D721Med (cell line): ENCODE measurements at regions not wholly inside any gene's neighbourhood (a gene's known extent, or its start where the extent isn't known, plus 50 kb on each side); places are given as distances from the start of the nearest gene placed in this dataset.
"Not testable (repeated sequence)": the region's sequence is repeated elsewhere in the genome, so short reads cannot be mapped to it uniquely, and the experiment has no call there.

Experiments
- DNase-seq: peaks from one replicate; pipeline ENCODE4 v3.0.0; 2011; ENCODE audit warnings: low spot score; ENCODE audit not compliant: insufficient read length
- FAIRE-seq: peaks from 2 replicates; lab custom pipeline; 2011; peaks lifted over from hg19 to GRCh38; lab: Jason Lieb, UNC
- CTCF ChIP-seq: IDR thresholded peaks from 2 replicates; pipeline ENCODE4 v1.5.1; 2012; ENCODE audit warnings: mild to moderate bottlenecking, control low read depth; ENCODE audit not compliant: insufficient read depth; ENCODE audit errors: missing control alignments

DNA sequence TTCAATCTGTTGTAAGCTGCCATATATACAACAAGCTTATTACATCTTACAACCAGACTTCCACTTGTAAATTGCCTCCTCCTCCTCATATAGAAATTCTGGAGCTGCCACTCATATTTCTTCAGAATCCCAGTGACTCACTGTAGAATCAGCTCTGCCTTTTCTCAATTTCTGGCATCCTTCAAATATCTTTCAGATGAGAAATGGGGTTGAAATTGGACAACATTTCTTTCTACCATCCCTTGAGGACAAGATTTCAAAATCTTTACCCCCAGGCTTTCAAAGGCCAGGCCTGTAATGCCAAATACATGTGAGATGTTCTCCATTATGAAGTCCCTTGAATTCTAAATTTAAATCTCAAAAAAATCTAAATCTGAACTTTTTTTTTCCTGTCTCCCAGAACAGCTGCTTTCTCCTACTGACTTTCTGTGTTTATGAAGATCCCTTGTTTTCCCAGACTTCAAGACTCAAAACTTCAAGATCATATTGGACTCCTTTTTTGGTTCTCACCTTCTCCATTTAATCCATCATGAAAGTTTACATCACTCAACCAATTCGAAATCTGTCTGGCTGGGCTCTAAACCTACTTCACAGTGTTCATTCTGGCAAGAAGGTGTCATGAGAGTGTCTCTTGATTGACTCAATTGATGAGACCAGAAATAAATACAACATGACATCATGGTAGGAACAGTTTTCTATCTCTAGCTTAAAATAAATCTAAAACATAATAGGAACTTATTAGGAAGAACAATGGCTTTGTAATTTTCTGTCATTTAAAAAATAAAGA lies 109.8 kb downstream of the HMHB1 start:
- TF ChIP-seq CTCF, result no peak
- FAIRE-seq (no peak), DNase-seq (no peak)

DNA sequence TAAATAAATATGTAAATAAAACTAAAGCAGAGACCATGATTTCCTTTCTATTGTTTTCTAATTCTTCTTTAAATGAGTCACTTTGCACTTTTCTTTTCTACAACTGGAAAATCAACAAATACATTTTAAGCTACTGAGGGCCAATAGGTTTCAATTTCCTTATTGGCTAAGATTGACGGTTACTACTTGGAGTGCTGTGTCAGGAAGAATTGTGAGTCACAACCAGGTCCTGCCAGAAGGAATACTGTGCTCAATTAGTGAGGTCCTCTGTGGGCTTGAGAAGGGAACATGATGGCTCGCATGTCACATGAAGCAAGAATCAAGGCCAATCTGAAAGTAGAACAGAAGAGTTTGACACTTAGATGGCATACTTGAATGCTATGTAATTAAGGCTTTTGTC lies 110.8 kb downstream of the HMHB1 start:
- FAIRE-seq, result no peak
- TF ChIP-seq CTCF, result no peak
- no peak for DNase-seq

DNA sequence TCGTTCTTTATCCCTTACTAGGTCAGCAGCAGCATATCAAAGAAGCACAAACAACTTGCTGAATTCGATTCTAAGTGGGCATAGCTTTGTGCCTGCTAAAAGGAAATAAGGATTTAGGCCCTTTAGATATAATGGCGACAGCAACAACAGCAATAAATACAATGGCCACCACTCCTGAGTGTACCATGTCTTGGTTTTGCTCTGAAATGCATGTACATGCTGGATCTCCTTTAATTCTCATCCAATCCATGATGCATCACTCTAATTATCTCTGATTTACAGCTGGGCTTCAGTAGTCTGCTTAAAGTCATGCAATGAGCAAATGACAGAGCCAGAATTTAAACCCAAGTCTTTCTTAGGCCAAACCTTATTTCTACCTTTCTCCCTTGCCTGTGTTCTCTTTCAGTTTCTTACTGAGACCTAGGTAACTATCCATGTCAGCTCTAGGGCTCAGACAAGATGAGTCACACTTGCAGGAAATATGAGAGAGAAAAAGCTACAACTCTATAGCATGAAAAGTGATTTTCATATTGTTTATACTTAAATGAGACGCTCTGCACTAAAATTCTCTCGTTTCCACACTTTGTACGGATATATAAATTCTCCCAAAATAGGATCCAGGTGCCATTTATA lies 111.8 kb downstream of the HMHB1 start:
- no peak for TF ChIP-seq CTCF
- DNase-seq (no peak), FAIRE-seq (no peak)

DNA sequence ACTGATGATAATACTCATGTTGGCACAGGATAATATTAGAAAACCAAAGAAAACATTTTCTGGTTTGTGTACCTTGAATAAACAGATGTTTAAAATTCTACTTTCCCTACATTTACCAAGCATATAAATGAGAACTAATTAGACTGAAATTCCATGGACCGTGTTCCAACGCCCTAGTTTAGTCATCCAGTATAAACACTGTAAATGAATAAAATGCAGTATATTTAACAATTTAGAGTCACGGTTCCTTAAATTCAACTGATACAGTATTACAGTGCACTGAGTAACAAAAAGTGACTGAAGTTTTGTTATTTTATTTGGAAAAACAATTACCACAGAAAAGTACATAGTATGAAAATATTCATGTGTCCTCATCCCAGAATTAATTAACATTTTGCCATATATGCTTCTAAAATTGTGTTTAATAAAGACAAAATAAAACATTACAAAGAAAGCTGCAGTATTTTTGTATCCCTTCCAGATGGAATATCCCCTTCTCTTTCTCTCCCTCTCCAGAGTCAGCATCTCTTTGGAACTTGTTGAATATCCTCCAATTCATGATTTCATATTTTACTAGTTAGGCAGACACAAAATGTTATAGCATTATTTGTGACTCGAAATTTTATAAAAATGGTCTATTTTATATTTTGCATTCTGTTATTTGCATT lies 112.5 kb downstream of the HMHB1 start:
- FAIRE-seq (no peak), DNase-seq (no peak)
- TF ChIP-seq CTCF, result no peak

DNA sequence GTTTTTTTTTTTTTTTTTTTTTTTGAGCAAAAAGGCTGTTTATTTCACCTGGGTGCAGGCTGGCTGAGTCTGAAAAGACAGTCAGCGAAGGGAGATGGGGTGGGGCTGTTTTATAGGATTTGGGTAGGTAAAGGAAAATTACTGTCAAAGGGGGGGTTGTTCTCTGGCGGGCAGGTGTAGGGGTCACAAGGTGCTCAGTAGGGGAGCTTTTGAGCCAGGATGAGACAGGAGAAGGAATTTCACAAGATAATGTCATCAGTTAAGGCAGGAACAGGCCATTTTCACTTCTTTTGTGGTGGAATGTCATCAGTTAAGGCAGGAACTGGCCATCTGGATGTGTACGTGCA lies 113.0 kb downstream of the HMHB1 start:
- not testable (repeated sequence) for DNase-seq, FAIRE-seq

DNA sequence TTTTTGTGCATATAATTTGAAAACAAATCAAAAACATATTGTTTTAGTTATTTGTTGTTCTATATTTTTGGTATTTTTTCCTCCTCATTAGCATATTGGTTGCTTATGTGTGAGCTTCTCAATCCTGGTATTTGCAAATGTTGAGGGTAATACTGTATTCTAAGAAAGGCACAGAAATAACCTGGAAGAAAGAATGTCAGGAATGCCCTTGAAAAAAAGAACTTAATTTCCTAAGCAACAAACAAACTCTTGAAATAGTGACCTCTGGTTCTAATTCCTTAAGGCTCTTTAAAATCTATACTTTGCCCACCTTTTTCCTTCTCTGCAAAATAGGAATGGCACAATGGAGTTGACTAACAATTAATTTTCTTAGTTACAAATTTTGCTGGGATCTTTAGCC lies 117.5 kb downstream of the HMHB1 start:
- DNase-seq (no peak), FAIRE-seq (no peak)
- no peak for TF ChIP-seq CTCF

DNA sequence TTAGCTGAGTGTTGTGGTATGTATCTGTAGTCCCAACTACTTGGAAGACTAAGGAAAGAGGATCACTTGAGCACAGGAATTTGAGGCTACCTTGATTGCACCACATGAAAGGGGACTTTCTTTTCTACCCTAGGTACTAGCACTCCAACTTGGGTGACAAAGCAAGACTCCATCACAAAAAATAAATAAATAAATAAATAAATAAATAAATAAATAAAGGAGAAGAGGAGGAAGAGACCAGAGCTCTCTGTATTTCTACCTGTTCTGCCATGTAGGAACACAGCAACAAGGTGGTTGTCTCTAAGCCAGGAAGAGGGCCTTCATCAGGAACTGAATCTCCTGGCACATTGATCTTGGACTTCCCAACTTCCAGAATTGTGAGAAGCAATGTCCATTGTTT lies 118.6 kb downstream of the HMHB1 start:
- FAIRE-seq (no peak), DNase-seq (no peak)
- TF ChIP-seq CTCF, result no peak
